Tibial artery (tissue), 4 donors: ENCODE measurements at regions not wholly inside any gene's neighbourhood (a gene's known extent, or its start where the extent isn't known, plus 50 kb on each side); places are given as distances from the start of the nearest gene placed in this dataset.

Source experiments
- DNase-seq, 2 donors: peaks; one replicate each; pipeline ENCODE4 v3.0.0-alpha.2; 2019
- H3K27ac ChIP-seq, 2 donors: fragments of 200-600 bp; sonication (generic) in 1 of 2; 1 replicate in 1 of 2; 2 replicates in 1 of 2; pipeline ENCODE4 v1.5.1; 2018 to 2019; ENCODE audit warnings: mild to moderate bottlenecking in 1 of 2
- H3K27me3 ChIP-seq, 2 donors: fragments of 200-600 bp; sonication (generic) in 1 of 2; one replicate each; pipeline versions ENCODE4 v1.5.1 to v1.6.0; 2016 to 2019
- H3K36me3 ChIP-seq, 3 donors: fragments of 200-600 bp; sonication (generic) in 2 of 3; one replicate each; pipeline ENCODE4 v1.5.1; 2016 to 2019; ENCODE audit warnings: mild to moderate bottlenecking in 2 of 3
- H3K4me1 ChIP-seq, 4 donors: fragments of 200-600 bp; sonication (generic) in 2 of 4; 1 replicate in 3 of 4; 2 replicates in 1 of 4; pipeline ENCODE4 v1.5.1; 2016 to 2019
- H3K4me3 ChIP-seq, 2 donors: fragments of 200-600 bp; sonication (generic) in 1 of 2; 1 replicate in 1 of 2; 2 replicates in 1 of 2; pipeline ENCODE4 v1.5.1; 2018 to 2019; ENCODE audit warnings: mild to moderate bottlenecking in 2 of 2
- H3K9me3 ChIP-seq, 3 donors: fragments of 200-600 bp; sonication (generic) in 1 of 3; one replicate each; pipeline ENCODE4 v1.5.1; 2016 to 2019
- CTCF ChIP-seq, 2 experiments: fragments of 200-600 bp in 1 of 2; fragments of 450-650 bp in 1 of 2; IDR thresholded peaks; one replicate each; pipeline ENCODE4 v1.5.1; 2017 to 2019; ENCODE audit warnings: antibody characterized with exemption in 2 of 2, mild to moderate bottlenecking in 1 of 2, moderate library complexity in 1 of 2
- intact Hi-C: fragments of 100-400 bp; cut with DNase I; formaldehyde crosslinking; loops from one replicate; pipeline ENCODE4 v1.15.0; 2023; ENCODE audit warnings: low total_unique reads

- Histone ChIP-seq H3K27me3 (no peaks in the 10 kb centered on the region), H3K4me3 (no peak overlapping the region), H3K9me3 (no peaks in the 10 kb centered on the region), H3K36me3 (no peaks in the 10 kb centered on the region), H3K4me1 (no peaks in the 10 kb centered on the region), H3K27ac (no peak overlapping the region)
- no peak for DNase-seq
- intact Hi-C loops, result no loop called here
- no peak for TF ChIP-seq CTCF (IDR thresholded peaks at IDR 0.05)
Observed at GRCh38 chr1:218636548-218636947, 291.4 kb downstream of the TGFB2 start.

GRCh38 chr1:218640173-218640572, 295.0 kb downstream of the TGFB2 start:
- no peak for TF ChIP-seq CTCF (IDR thresholded peaks at IDR 0.05)
- intact Hi-C loops, result no loop called here

GRCh38 chr1:218642033-218642948, 297.2 kb downstream of the TGFB2 start:
- no peaks in the 10 kb centered on the region for H3K36me3 ChIP-seq
- no peak overlapping the region for H3K4me3 ChIP-seq
- no peak overlapping the region for H3K27ac ChIP-seq
- no peaks in the 10 kb centered on the region for H3K9me3 ChIP-seq
- H3K4me1 ChIP-seq, result peaks cover 0 to 9% (median 4%) of the 10 kb centered on the region in 4 donors
- H3K27me3 ChIP-seq, result no peaks in the 10 kb centered on the region
- DNase-seq, result no peak
- TF ChIP-seq CTCF (IDR thresholded peaks at IDR 0.05), result no peak
- intact Hi-C loops, result no loop called here

More at GRCh38 chr1:218640173-218640572, 295.0 kb downstream of the TGFB2 start:
- Histone ChIP-seq H3K9me3 (no peaks in the 10 kb centered on the region), H3K36me3 (no peaks in the 10 kb centered on the region), H3K27me3 (no peaks in the 10 kb centered on the region), H3K27ac (no peak overlapping the region), H3K4me3 (no peak overlapping the region), H3K4me1 (peaks cover 0 to 9% (median 4%) of the 10 kb centered on the region in 4 donors)
- DNase-seq, result no peak

GRCh38 chr1:218643281-218643680, 298.1 kb downstream of the TGFB2 start:
- Histone ChIP-seq H3K27me3 (no peaks in the 10 kb centered on the region), H3K27ac (no peak overlapping the region), H3K4me3 (no peak overlapping the region), H3K36me3 (no peaks in the 10 kb centered on the region), H3K4me1 (peaks cover 0 to 9% (median 4%) of the 10 kb centered on the region in 4 donors), H3K9me3 (no peaks in the 10 kb centered on the region)
- no peak for DNase-seq
- TF ChIP-seq CTCF (IDR thresholded peaks at IDR 0.05), result no peak
- intact Hi-C loops, result no loop called here

- no peak for DNase-seq
- no peak for TF ChIP-seq CTCF (IDR thresholded peaks at IDR 0.05)
- no peak overlapping the region for H3K4me3 ChIP-seq
- no peaks in the 10 kb centered on the region for H3K9me3 ChIP-seq
- H3K27me3 ChIP-seq, result no peaks in the 10 kb centered on the region
- H3K36me3 ChIP-seq, result no peaks in the 10 kb centered on the region
- intact Hi-C loops, result no loop called here
- no peak overlapping the region for H3K27ac ChIP-seq
- H3K4me1 ChIP-seq, result peaks cover 0 to 9% (median 4%) of the 10 kb centered on the region in 4 donors
Observed at GRCh38 chr1:218643926-218644325, 298.8 kb downstream of the TGFB2 start.
